ENCODE measurements at regions not wholly inside any gene's neighbourhood (a gene's known extent, or its start where the extent isn't known, plus 50 kb on each side); places are given as distances from the start of the nearest gene placed in this dataset.

DNA sequence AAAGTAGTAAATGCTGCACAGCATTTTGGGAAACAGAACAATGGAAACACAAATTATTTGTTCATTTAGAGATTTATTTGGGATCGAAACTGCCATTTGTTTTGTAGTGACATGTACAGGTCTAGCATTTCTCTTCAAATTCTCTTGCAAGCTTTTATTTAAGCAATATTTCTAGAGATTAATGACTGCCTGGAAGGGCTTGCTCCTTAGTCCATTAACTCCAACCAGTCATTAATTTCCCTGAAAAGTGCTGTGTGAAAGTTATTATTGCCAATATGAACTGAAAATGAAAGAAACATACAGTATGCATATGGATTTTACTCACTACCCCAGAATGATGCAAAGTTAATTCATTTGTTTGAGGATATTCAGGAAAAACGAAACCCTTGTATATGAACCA lies 1349.6 kb upstream of the FLRT2 start:
- Histone ChIP-seq H3K9me3 (ENCODE audit: control insufficient read depth, insufficient read depth, low read depth, low read length) (no peaks in the 10 kb centered on the region), H3K4me3 (ENCODE audit: low read depth in 2 of 2, low read length in 2 of 2) (no peak overlapping the region), H3K27ac (ENCODE audit: low read length) (no peak overlapping the region), H3K4me1 (ENCODE audit: control insufficient read depth, insufficient read depth, low read length) (no peaks in the 10 kb centered on the region), H3K36me3 (ENCODE audit: control insufficient read depth, insufficient read depth, low read length) (no peaks in the 10 kb centered on the region), H3K27me3 (ENCODE audit: control insufficient read depth, insufficient read depth, low read length) (no peaks in the 10 kb centered on the region)
- DNase-seq (ENCODE audit: low read depth, low spot score) (no peak), ATAC-seq (no peak)
- intact Hi-C loops (cut with micrococcal nuclease; ENCODE audit: unreplicated experiment) (no loop called here), in situ Hi-C loops (cut with HindIII; ENCODE audit: low pct_unique_long_range_greater_than_20kb, low sequenced_read_pairs) (no loop called here)
- no TSS peak for BruUV-seq (replicated peaks)
- TF ChIP-seq, protein P1, sequence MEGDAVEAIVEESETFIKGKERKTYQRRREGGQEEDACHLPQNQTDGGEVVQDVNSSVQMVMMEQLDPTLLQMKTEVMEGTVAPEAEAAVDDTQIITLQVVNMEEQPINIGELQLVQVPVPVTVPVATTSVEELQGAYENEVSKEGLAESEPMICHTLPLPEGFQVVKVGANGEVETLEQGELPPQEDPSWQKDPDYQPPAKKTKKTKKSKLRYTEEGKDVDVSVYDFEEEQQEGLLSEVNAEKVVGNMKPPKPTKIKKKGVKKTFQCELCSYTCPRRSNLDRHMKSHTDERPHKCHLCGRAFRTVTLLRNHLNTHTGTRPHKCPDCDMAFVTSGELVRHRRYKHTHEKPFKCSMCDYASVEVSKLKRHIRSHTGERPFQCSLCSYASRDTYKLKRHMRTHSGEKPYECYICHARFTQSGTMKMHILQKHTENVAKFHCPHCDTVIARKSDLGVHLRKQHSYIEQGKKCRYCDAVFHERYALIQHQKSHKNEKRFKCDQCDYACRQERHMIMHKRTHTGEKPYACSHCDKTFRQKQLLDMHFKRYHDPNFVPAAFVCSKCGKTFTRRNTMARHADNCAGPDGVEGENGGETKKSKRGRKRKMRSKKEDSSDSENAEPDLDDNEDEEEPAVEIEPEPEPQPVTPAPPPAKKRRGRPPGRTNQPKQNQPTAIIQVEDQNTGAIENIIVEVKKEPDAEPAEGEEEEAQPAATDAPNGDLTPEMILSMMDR (IDR thresholded peaks at IDR 0.05): no peak
- TF ChIP-seq TCF7L2 (IDR thresholded peaks at IDR 0.05; ENCODE audit: low read depth, low read length) (no peak), SIN3A (IDR thresholded peaks at IDR 0.05; ENCODE audit: borderline replicate concordance, insufficient read depth, low read depth, low read length) (no peak), POLR2AphosphoS5 (IDR thresholded peaks at IDR 0.05; ENCODE audit: low read depth, low read length) (no peak)
- TF ChIP-seq, protein P2, sequence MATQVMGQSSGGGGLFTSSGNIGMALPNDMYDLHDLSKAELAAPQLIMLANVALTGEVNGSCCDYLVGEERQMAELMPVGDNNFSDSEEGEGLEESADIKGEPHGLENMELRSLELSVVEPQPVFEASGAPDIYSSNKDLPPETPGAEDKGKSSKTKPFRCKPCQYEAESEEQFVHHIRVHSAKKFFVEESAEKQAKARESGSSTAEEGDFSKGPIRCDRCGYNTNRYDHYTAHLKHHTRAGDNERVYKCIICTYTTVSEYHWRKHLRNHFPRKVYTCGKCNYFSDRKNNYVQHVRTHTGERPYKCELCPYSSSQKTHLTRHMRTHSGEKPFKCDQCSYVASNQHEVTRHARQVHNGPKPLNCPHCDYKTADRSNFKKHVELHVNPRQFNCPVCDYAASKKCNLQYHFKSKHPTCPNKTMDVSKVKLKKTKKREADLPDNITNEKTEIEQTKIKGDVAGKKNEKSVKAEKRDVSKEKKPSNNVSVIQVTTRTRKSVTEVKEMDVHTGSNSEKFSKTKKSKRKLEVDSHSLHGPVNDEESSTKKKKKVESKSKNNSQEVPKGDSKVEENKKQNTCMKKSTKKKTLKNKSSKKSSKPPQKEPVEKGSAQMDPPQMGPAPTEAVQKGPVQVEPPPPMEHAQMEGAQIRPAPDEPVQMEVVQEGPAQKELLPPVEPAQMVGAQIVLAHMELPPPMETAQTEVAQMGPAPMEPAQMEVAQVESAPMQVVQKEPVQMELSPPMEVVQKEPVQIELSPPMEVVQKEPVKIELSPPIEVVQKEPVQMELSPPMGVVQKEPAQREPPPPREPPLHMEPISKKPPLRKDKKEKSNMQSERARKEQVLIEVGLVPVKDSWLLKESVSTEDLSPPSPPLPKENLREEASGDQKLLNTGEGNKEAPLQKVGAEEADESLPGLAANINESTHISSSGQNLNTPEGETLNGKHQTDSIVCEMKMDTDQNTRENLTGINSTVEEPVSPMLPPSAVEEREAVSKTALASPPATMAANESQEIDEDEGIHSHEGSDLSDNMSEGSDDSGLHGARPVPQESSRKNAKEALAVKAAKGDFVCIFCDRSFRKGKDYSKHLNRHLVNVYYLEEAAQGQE (IDR thresholded peaks at IDR 0.05; ENCODE audit: insufficient read depth in 1 of 2, low read depth in 2 of 2, low read length in 1 of 2): no peak
- ChIA-PET POLR2A (no interaction called here), CTCF (no interaction called here)

DNA sequence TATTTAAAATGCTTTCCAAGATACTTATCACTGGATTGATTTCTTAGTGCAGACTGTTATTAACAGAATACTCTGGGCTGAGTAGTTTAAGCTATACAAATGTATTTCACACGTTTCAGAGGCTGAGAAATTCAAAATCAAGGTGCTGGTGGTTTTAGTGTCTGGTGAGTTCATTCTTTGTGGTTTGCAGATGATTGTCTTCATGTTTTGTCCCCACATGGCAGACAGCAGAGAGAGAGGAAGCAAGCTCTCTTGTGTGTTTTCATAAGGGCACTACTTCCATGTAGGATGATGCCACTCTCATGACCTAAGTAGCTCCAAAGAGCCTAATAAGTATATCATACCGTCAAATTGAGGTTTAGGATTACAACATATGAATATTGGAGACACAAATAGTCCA lies 1348.9 kb upstream of the FLRT2 start:
- Histone ChIP-seq H3K27me3 (ENCODE audit: control insufficient read depth, insufficient read depth, low read length) (no peaks in the 10 kb centered on the region), H3K36me3 (ENCODE audit: control insufficient read depth, insufficient read depth, low read length) (no peaks in the 10 kb centered on the region), H3K9me3 (ENCODE audit: control insufficient read depth, insufficient read depth, low read depth, low read length) (no peaks in the 10 kb centered on the region), H3K27ac (ENCODE audit: low read length) (no peak overlapping the region), H3K4me3 (ENCODE audit: low read depth in 2 of 2, low read length in 2 of 2) (no peak overlapping the region), H3K4me1 (ENCODE audit: control insufficient read depth, insufficient read depth, low read length) (no peaks in the 10 kb centered on the region)
- intact Hi-C loops (cut with micrococcal nuclease; ENCODE audit: unreplicated experiment) (no loop called here), in situ Hi-C loops (cut with HindIII; ENCODE audit: low pct_unique_long_range_greater_than_20kb, low sequenced_read_pairs) (no loop called here)
- BruUV-seq (replicated peaks): no TSS peak
- ChIA-PET POLR2A (no interaction called here), CTCF (no interaction called here)
- TF ChIP-seq TCF7L2 (IDR thresholded peaks at IDR 0.05; ENCODE audit: low read depth, low read length) (no peak), SIN3A (IDR thresholded peaks at IDR 0.05; ENCODE audit: borderline replicate concordance, insufficient read depth, low read depth, low read length) (no peak), POLR2AphosphoS5 (IDR thresholded peaks at IDR 0.05; ENCODE audit: low read depth, low read length) (no peak)
- TF ChIP-seq, protein P1 (IDR thresholded peaks at IDR 0.05): no peak
- TF ChIP-seq, protein P2 (IDR thresholded peaks at IDR 0.05; ENCODE audit: insufficient read depth in 1 of 2, low read depth in 2 of 2, low read length in 1 of 2): no peak
- ATAC-seq (no peak), DNase-seq (ENCODE audit: low read depth, low spot score) (no peak)
